Fibroblast of villous mesenchyme (primary cell): ENCODE measurements at regions not wholly inside any gene's neighbourhood (a gene's known extent, or its start where the extent isn't known, plus 50 kb on each side); places are given as distances from the start of the nearest gene placed in this dataset.

ENCODE experiments used
- DNase-seq: peaks from one replicate; pipeline ENCODE4 v3.0.0-alpha.2; 2010; ENCODE audit warnings: low read depth
- H3K4me3 ChIP-seq: 2 replicates; pipeline ENCODE4 v1.5.1; 2011; ENCODE audit warnings: low read depth, mild to moderate bottlenecking, low read length
- TF ChIP-seq, protein P1 (sequence below): IDR thresholded peaks from 2 replicates; pipeline ENCODE4 v1.5.1; 2012; ENCODE audit warnings: low read depth, mild to moderate bottlenecking, low read length; ENCODE audit not compliant: insufficient read depth

DNA sequence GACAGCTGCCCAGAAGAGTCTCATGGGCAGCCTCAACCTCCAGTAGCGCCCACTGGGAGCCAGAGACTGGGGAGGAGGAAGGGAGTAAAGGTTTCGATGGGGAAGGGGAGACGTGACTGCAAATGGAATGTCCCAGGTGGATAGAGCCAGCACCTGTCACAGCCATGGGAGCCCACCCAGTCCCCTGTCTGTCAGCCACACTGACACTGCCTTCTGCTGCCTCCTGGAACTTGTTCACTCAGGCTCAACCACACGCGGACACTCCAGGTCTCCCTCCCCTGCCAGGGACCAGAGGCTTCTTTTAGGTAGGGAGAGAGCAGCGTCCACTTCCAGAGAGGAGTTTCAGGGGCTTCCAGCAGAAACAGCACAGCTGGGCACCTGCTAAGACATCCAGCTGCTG lies 346.3 kb downstream of the NPHP4 start:
- DNase-seq, result no peak
- TF ChIP-seq, protein P1, sequence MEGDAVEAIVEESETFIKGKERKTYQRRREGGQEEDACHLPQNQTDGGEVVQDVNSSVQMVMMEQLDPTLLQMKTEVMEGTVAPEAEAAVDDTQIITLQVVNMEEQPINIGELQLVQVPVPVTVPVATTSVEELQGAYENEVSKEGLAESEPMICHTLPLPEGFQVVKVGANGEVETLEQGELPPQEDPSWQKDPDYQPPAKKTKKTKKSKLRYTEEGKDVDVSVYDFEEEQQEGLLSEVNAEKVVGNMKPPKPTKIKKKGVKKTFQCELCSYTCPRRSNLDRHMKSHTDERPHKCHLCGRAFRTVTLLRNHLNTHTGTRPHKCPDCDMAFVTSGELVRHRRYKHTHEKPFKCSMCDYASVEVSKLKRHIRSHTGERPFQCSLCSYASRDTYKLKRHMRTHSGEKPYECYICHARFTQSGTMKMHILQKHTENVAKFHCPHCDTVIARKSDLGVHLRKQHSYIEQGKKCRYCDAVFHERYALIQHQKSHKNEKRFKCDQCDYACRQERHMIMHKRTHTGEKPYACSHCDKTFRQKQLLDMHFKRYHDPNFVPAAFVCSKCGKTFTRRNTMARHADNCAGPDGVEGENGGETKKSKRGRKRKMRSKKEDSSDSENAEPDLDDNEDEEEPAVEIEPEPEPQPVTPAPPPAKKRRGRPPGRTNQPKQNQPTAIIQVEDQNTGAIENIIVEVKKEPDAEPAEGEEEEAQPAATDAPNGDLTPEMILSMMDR, result no peak
- H3K4me3 ChIP-seq, result no peak overlapping the region

DNA sequence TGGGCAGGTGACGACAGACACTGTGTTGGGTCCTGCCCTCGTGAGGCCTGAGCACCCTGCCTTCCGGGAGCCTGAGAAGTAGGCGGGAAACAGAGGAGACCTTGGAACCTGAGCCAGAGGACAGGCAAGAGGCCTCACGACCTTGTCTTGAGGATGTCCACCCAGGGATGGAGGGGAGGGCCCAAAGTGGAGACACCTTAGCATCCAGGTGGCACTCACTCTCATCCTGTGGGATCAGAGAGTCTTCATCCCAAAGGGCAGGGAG lies 347.2 kb downstream of the NPHP4 start:
- DNase-seq, result no peak
- TF ChIP-seq, protein P1, result no peak
- H3K4me3 ChIP-seq, result no peak overlapping the region

DNA sequence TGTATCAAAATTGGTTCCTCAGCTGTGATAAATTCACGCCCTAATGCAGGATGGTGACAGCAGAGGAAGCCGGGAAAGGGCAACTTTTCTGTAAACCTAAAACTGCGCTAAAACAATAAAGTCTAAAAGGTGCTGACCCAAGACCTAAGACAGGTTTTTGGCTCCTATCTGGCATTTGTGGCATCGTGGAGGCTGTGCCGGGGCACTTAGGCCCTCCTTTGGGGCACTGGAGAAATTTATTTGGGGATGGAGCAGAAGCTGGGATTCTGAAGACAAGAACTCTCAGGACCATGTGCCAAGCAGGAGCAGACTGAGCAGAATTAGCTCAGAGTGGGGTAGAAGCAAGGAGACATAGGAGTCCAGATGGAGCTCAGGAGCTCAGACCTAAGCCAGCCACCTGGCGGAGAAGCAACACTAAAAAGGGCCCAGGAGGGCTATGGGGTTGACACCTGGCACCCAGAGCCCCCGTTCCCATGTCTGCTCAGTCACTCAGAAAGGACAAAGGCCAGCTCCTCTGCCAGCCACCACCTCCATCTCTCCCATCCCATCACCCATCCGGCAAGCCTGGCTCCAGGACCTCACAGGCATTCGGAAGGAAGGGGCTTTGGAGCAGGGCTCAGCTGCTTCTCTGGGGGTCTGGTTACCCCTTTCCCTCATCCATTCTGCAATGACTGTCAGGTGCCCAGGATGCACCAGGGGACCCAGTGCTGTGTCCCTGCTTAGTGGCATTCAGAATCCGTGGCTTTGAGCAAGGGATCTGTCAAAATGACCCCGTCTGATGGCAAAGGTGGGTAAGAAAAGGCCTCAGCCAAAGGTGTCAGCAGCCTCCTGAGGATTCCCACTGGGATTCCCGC lies 347.7 kb downstream of the NPHP4 start:
- DNase-seq, result no peak
- H3K4me3 ChIP-seq, result no peak overlapping the region
- TF ChIP-seq, protein P1, result no peak

DNA sequence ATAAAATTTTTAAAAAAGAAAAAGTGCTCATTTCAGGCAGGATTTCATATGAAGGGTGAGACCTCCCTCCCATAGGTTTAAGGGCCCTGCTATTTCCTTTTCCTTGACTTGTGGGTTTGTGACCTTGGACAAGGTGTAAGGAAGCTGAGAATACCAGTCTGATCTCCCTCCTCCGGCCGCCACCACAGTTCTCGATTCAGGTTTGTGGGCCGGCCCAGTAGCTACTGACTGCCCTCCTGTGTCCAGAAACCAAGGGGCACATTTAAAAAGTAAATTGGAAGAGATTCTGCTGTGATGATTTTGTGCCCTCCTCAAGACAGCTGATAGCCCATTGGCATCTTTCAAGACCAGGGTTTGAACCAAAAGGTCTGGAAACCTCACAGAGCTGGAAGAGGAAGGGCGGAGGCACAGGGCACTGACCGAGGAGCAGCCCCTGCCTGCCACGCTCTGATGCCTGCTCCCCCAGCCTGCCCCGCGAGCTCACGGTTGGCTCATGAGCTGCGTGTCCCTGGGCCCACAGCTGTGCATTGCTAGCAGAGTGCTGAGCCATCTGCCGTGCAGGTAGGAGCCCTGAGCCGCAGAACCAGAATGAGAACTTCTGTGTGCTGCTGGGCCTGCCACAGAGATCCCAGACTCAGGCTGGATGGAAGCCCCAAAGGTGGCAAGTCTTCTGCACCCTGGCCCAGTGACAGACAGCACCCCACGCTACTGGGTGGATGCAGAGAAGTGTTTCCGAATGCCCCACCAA lies 348.7 kb downstream of the NPHP4 start:
- TF ChIP-seq, protein P1, result no peak
- no peak for DNase-seq
- no peak overlapping the region for H3K4me3 ChIP-seq

DNA sequence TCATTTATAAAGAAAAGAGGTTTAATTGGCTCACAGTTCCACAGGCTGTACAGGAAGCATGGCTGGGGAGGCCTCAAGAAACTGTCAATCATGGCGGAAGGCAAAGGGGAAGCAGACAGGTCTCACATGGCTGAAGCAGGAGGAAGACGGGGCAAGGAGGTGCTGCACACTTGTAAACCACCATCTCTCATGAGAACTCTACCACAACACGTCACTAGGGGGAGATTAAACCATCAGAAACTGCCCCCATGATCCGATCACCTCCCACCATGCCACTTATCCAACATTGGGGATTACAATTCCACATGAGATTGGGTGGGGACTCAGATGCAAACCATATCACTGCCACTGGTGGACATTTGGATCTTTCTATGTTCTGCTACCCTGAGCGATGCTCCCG lies 351.4 kb downstream of the NPHP4 start:
- no peak for DNase-seq
- H3K4me3 ChIP-seq, result no peak overlapping the region
- TF ChIP-seq, protein P1, result no peak

DNA sequence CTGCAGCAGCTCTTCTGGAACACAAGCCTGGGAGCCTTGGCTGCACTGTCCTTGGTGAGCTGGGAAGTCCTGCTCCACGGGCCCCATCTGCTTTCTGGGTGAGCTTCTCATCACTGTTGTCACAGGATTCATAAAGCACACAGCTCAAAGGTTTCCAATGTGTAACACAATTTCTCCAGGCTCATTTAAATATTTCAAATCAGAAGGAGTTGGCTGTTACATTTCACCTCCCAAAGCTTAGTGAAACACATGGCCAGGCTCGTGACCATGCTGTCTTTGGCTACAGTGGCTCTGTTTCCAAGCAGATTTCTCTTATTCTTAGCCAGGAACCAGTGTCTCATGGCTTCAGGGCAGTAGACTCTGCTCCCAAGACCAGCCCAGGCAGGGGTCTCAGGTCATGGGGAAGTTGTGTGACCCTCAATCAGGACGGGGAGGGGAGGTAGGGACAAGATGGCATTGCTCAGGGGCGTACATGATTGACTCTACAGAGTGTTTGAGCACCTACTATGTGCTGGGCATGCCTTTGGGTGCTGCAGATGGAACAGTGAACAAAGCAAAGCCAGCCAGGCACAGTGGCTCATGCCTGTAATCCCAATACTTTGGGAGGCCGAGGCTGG lies 353.0 kb downstream of the NPHP4 start:
- DNase-seq, result no peak
- H3K4me3 ChIP-seq, result no peak overlapping the region
- TF ChIP-seq, protein P1, result no peak
